ENCODE measurements at regions not wholly inside any gene's neighbourhood (a gene's known extent, or its start where the extent isn't known, plus 50 kb on each side); places are given as distances from the start of the nearest gene placed in this dataset.
"Not testable (repeated sequence)": the region's sequence is repeated elsewhere in the genome, so short reads cannot be mapped to it uniquely, and the experiment has no call there.

GRCh38 chr4:79266136-79266535, 59.7 kb downstream of the NAA11 start:
- no peak for DNase-seq

GRCh38 chr4:79259242-79259641, 66.6 kb downstream of the NAA11 start:
- no peak for DNase-seq

- DNase-seq, result no peak
Measured at GRCh38 chr4:79258614-79259176, 67.2 kb downstream of the NAA11 start.

- DNase-seq, result no peak
Measured at GRCh38 chr4:79257953-79258613, 67.8 kb downstream of the NAA11 start.

- no peak for DNase-seq
Measured at GRCh38 chr4:79255793-79256192, 70.1 kb downstream of the NAA11 start.

GRCh38 chr4:79253924-79254323, 71.9 kb downstream of the NAA11 start:
- DNase-seq, result no peak

- DNase-seq, result no peak
Measured at GRCh38 chr4:79253168-79253567, 72.7 kb downstream of the NAA11 start.

GRCh38 chr4:79250887-79251286, 75.0 kb downstream of the NAA11 start:
- DNase-seq, result no peak

- no peak for DNase-seq
Measured at GRCh38 chr4:79249881-79250503, 75.9 kb downstream of the NAA11 start.

GRCh38 chr4:79248610-79249009, 77.3 kb downstream of the NAA11 start:
- DNase-seq, result no peak

- no peak for DNase-seq
Measured at GRCh38 chr4:79247695-79248394, 78.0 kb downstream of the NAA11 start.

- DNase-seq, result not testable (repeated sequence)
Measured at GRCh38 chr4:79245200-79245940, 80.5 kb downstream of the NAA11 start.

GRCh38 chr4:79241846-79242245, 84.0 kb downstream of the NAA11 start:
- DNase-seq, result no peak

- no peak for DNase-seq
Measured at GRCh38 chr4:79237851-79238250, 88.0 kb downstream of the NAA11 start.

GRCh38 chr4:79236785-79237184, 89.1 kb downstream of the NAA11 start:
- DNase-seq, result no peak

GRCh38 chr4:79235095-79235494, 90.8 kb downstream of the NAA11 start:
- DNase-seq, result no peak

- no peak for DNase-seq
Measured at GRCh38 chr4:79233820-79234219, 92.0 kb downstream of the NAA11 start.

- no peak for DNase-seq
Measured at GRCh38 chr4:79232540-79232939, 93.3 kb downstream of the NAA11 start.

GRCh38 chr4:79227860-79228259, 98.0 kb downstream of the NAA11 start:
- DNase-seq, result no peak

GRCh38 chr4:79225360-79225759, 100.5 kb downstream of the NAA11 start:
- no peak for DNase-seq

GRCh38 chr4:79224777-79225104, 101.1 kb downstream of the NAA11 start:
- no peak for DNase-seq

- no peak for DNase-seq
Measured at GRCh38 chr4:79223993-79224776, 101.7 kb downstream of the NAA11 start.

- DNase-seq, result no peak
Measured at GRCh38 chr4:79217025-79217424, 108.8 kb downstream of the NAA11 start.
